ENCODE measurements at regions not wholly inside any gene's neighbourhood (a gene's known extent, or its start where the extent isn't known, plus 50 kb on each side); places are given as distances from the start of the nearest gene placed in this dataset.

DNA sequence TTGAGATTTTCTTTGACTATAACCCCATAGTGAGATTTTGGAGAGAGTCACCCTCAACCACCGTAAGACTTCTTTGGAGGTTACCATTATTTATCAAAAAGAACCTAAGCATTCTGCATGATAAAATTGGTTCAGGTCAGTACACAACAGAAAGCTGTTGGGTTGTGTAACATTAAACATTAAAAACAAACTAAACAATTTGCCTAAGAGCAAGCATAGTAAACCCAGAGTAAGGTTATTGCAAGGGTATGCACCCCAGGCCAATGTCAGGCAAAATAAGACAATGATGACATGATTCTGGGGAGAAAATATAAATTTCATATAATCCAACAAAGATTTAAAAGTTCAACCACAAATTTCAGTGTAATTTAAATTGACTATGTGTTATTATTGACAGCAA lies 472.4 kb downstream of the SH2D1A start:
- TF ChIP-seq CTCF (IDR thresholded peaks at IDR 0.05; ENCODE audit: low read depth, low read length, missing input control) (no peak), GABPA (IDR thresholded peaks at IDR 0.05 in 1 of 2, conservative IDR thresholded peaks at IDR 0.05 in 1 of 2) (no peak), JUND (IDR thresholded peaks at IDR 0.05) (no peak), TAF1 (conservative IDR thresholded peaks at IDR 0.05) (no peak), RAD21 (IDR thresholded peaks at IDR 0.05) (no peak), FOXA1 (IDR thresholded peaks at IDR 0.05) (no peak)
